ENCODE measurements at regions not wholly inside any gene's neighbourhood (a gene's known extent, or its start where the extent isn't known, plus 50 kb on each side); places are given as distances from the start of the nearest gene placed in this dataset.
"Not testable (repeated sequence)": the region's sequence is repeated elsewhere in the genome, so short reads cannot be mapped to it uniquely, and the experiment has no call there.

DNA sequence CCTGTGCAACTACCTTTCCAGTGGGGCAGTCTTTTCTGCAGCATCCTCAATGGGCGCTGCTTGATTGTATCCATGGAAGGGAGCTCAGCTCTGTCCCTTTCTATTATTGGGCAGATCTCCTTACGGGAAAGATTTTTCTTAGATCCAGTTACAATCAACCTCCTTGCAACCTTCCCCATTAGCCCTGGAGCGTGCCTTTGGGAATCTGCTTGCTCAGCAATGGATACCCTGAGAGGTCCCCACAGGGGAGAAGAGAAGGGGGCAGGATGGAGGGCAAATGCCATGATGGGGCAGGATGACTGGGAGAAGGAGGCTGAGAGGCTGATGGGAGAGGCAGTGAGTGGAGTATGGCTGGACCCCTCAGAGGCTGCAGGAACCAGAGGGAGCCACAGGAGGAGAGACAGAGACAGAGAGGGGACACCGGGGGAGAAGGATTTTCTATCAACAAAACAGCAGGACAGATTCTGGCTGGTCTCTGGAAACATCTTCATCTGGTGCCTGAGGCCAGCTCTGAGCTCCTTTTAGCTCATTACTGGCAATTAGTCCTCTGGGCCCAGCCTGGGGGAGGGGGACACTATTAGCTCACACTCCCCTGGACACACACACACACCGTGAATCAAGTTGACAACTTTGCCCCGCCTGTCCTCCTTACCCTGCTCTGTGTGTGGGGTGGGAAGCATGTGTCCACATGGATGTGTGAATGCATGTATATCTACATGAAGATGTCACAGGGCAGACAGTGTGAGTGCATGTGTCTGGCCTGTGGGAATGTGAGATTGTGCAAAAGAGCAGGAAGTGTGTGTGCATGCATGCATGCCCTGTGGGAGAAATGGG lies 80.8 kb upstream of the PAX2 start:
- DNase-seq (peak in 2 of 5 donors; percentile 58 to 64), FAIRE-seq (no peak)
- Histone ChIP-seq H3K27ac (ENCODE audit: low read depth in 2 of 2, low read length in 2 of 2) (no peak overlapping the region), H3K9me3 (ENCODE audit: control insufficient read depth in 2 of 3, insufficient read depth in 1 of 3, low read length in 3 of 3) (peaks cover 0 to 2% (median 0%) of the 10 kb centered on the region in 3 donors), H3K4me3 (ENCODE audit: low read length in 3 of 3) (no peak overlapping the region), H3K4me1 (ENCODE audit: control insufficient read depth in 2 of 3, insufficient read depth in 2 of 3, low read depth in 1 of 3, low read length in 3 of 3) (no peaks in the 10 kb centered on the region), H3K36me3 (ENCODE audit: control insufficient read depth in 2 of 3, insufficient read depth in 3 of 3, low read length in 3 of 3) (no peaks in the 10 kb centered on the region), H3K27me3 (ENCODE audit: control insufficient read depth, insufficient read depth, low read length) (peaks cover 15% of the 10 kb centered on the region), H3K9ac (ENCODE audit: low read length in 3 of 3) (no peak overlapping the region)
- TF ChIP-seq, protein P1, sequence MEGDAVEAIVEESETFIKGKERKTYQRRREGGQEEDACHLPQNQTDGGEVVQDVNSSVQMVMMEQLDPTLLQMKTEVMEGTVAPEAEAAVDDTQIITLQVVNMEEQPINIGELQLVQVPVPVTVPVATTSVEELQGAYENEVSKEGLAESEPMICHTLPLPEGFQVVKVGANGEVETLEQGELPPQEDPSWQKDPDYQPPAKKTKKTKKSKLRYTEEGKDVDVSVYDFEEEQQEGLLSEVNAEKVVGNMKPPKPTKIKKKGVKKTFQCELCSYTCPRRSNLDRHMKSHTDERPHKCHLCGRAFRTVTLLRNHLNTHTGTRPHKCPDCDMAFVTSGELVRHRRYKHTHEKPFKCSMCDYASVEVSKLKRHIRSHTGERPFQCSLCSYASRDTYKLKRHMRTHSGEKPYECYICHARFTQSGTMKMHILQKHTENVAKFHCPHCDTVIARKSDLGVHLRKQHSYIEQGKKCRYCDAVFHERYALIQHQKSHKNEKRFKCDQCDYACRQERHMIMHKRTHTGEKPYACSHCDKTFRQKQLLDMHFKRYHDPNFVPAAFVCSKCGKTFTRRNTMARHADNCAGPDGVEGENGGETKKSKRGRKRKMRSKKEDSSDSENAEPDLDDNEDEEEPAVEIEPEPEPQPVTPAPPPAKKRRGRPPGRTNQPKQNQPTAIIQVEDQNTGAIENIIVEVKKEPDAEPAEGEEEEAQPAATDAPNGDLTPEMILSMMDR (IDR thresholded peaks at IDR 0.05; ENCODE audit: borderline replicate concordance, extremely low read depth, insufficient read depth): no peak
- intact Hi-C loops (cut with DNase I): no loop called here

DNA sequence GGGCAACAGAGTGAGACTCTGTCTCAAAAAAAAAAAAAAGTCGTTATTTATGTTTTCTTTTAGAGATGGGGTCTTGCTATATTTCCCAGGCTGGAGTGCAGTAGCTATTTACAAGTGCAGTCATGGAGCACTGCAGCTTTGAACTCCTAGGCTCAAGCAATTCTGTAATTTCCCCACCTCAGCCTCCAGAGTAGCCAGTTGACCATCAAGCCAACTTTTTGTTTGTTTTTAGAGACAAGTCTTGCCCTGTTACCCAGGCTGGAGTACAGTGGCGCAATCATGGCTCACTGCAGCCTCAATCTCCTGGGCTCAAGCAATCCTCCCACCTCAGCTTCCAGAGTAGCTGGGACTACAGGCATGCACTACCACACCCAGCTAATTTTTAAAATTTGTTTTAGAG lies 78.7 kb upstream of the PAX2 start:
- H3K9ac ChIP-seq (ENCODE audit: low read length in 3 of 3); H3K27ac ChIP-seq (ENCODE audit: low read depth in 2 of 2, low read length in 2 of 2); H3K9me3 ChIP-seq (ENCODE audit: control insufficient read depth in 2 of 3, insufficient read depth in 1 of 3, low read length in 3 of 3); H3K4me3 ChIP-seq (ENCODE audit: low read length in 3 of 3); FAIRE-seq; H3K36me3 ChIP-seq (ENCODE audit: control insufficient read depth in 2 of 3, insufficient read depth in 3 of 3, low read length in 3 of 3); intact Hi-C loops (cut with DNase I); DNase-seq; H3K4me1 ChIP-seq (ENCODE audit: control insufficient read depth in 2 of 3, insufficient read depth in 2 of 3, low read depth in 1 of 3, low read length in 3 of 3); H3K27me3 ChIP-seq (ENCODE audit: control insufficient read depth, insufficient read depth, low read length): not testable (repeated sequence)

DNA sequence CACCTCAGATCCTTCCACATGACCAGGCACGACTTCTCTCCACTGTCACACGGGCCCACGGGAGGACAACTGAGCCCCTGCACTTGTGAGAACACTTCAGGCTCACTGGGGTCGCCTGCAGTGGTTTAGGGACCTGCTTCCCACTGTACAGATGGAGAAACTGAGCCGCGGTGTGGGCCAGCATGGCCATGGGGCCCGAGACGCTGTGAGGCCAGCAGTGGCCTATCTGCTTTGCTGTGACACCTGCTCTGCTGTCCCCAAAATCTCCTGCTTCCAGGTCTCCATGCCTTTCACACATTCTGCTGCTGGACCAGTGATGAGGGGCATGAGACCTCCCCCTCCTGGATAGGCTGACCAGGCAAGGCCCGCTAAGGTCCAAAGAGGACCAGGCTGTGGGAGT lies 75.8 kb upstream of the PAX2 start:
- H3K27me3 ChIP-seq (ENCODE audit: control insufficient read depth, insufficient read depth, low read length): peaks cover 8% of the 10 kb centered on the region
- no peak overlapping the region for H3K4me3 ChIP-seq (ENCODE audit: low read length in 3 of 3)
- no peak overlapping the region for H3K9ac ChIP-seq (ENCODE audit: low read length in 3 of 3)
- intact Hi-C loops (cut with DNase I): no loop called here
- H3K9me3 ChIP-seq (ENCODE audit: control insufficient read depth in 2 of 3, insufficient read depth in 1 of 3, low read length in 3 of 3): peaks cover 0 to 2% (median 0%) of the 10 kb centered on the region in 3 donors
- H3K4me1 ChIP-seq (ENCODE audit: control insufficient read depth in 2 of 3, insufficient read depth in 2 of 3, low read depth in 1 of 3, low read length in 3 of 3): no peaks in the 10 kb centered on the region
- FAIRE-seq (no peak), DNase-seq (no peak)
- no peak overlapping the region for H3K27ac ChIP-seq (ENCODE audit: low read depth in 2 of 2, low read length in 2 of 2)
- H3K36me3 ChIP-seq (ENCODE audit: control insufficient read depth in 2 of 3, insufficient read depth in 3 of 3, low read length in 3 of 3): no peaks in the 10 kb centered on the region
- TF ChIP-seq, protein P1 (IDR thresholded peaks at IDR 0.05; ENCODE audit: borderline replicate concordance, extremely low read depth, insufficient read depth): no peak

DNA sequence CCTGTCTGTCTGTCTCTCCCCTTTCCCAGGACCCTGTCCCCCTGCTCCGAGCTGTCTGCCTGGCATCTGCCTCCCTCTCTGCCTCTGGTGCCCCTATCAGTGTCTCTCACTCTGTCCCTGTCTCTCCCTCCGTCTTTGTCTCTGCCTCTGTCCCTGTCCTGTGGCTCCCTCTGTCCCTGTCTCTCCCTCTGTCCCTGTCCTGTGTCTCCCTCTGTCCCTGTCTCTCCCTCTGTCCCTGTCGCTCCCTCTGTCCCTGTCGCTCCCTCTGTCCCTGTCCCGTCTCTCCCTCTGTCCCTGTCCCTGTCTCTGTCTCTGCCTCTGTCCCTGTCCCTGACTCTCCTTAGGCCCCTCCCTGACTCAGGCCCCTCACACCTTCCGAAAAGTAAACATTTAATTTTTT lies 75.0 kb upstream of the PAX2 start:
- Histone ChIP-seq H3K9me3 (ENCODE audit: control insufficient read depth in 2 of 3, insufficient read depth in 1 of 3, low read length in 3 of 3) (no peaks in the 10 kb centered on the region), H3K4me3 (ENCODE audit: low read length in 3 of 3) (no peak overlapping the region), H3K27me3 (ENCODE audit: control insufficient read depth, insufficient read depth, low read length) (peaks cover 8% of the 10 kb centered on the region), H3K9ac (ENCODE audit: low read length in 3 of 3) (no peak overlapping the region), H3K27ac (ENCODE audit: low read depth in 2 of 2, low read length in 2 of 2) (no peak overlapping the region), H3K36me3 (ENCODE audit: control insufficient read depth in 2 of 3, insufficient read depth in 3 of 3, low read length in 3 of 3) (no peaks in the 10 kb centered on the region), H3K4me1 (ENCODE audit: control insufficient read depth in 2 of 3, insufficient read depth in 2 of 3, low read depth in 1 of 3, low read length in 3 of 3) (no peaks in the 10 kb centered on the region)
- TF ChIP-seq, protein P1 (IDR thresholded peaks at IDR 0.05; ENCODE audit: borderline replicate concordance, extremely low read depth, insufficient read depth): no peak
- intact Hi-C loops (cut with DNase I): no loop called here
- DNase-seq: no peak
- FAIRE-seq: no peak
